Liver (tissue), 8 donors: ENCODE measurements at regions not wholly inside any gene's neighbourhood (a gene's known extent, or its start where the extent isn't known, plus 50 kb on each side); places are given as distances from the start of the nearest gene placed in this dataset.

ENCODE experiments used
- DNase-seq: peaks from one replicate; pipeline ENCODE4 v3.0.0-alpha.2; 2017; ENCODE audit warnings: low spot score
- H3K27ac ChIP-seq, 2 donors: one replicate each; pipeline ENCODE4 v1.7.0; 2013; ENCODE audit warnings: inconsistent platforms in 2 of 2, low read length in 2 of 2, control low read depth in 1 of 2, low read depth in 1 of 2, mild to moderate bottlenecking in 1 of 2
- H3K27me3 ChIP-seq, 4 donors: one replicate each; pipeline versions ENCODE4 v1.6.1 to v1.7.0; 2013; ENCODE audit warnings: low read length in 3 of 4, inconsistent platforms in 1 of 4, mild to moderate bottlenecking in 1 of 4, moderate library complexity in 1 of 4; ENCODE audit not compliant: control insufficient read depth in 4 of 4, insufficient read depth in 4 of 4
- H3K36me3 ChIP-seq, 4 donors: one replicate each; pipeline versions ENCODE4 v1.6.1 to v1.7.0; 2013; ENCODE audit warnings: low read length in 3 of 4, mild to moderate bottlenecking in 3 of 4, low read depth in 1 of 4, moderate library complexity in 1 of 4; ENCODE audit not compliant: control insufficient read depth in 4 of 4, insufficient read depth in 3 of 4
- H3K4me1 ChIP-seq, 4 donors: one replicate each; pipeline versions ENCODE4 v1.6.1 to v1.7.0; 2013; ENCODE audit warnings: low read length in 3 of 4, mild to moderate bottlenecking in 3 of 4, moderate library complexity in 1 of 4; ENCODE audit not compliant: control insufficient read depth in 4 of 4, insufficient read depth in 4 of 4
- H3K4me3 ChIP-seq, 3 donors: one replicate each; pipeline versions ENCODE4 v1.6.1 to v1.7.0; 2013; ENCODE audit warnings: low read length in 3 of 3, control low read depth in 1 of 3, low read depth in 1 of 3, mild to moderate bottlenecking in 1 of 3
- H3K9ac ChIP-seq, 2 donors: one replicate each; pipeline ENCODE4 v1.7.0; 2013; ENCODE audit warnings: low read length in 2 of 2, mild to moderate bottlenecking in 2 of 2, moderate library complexity in 2 of 2, control low read depth in 1 of 2, low read depth in 1 of 2
- H3K9me3 ChIP-seq, 4 donors: one replicate each; pipeline versions ENCODE4 v1.6.1 to v1.7.0; 2013; ENCODE audit warnings: low read length in 3 of 4; ENCODE audit not compliant: control insufficient read depth in 4 of 4
- EGR1 ChIP-seq, 2 donors: IDR thresholded peaks; 2 replicates each; pipeline ENCODE4 v1.6.1; 2016 to 2018; ENCODE audit warnings: antibody characterized with exemption in 2 of 2, low read depth in 2 of 2
- FOXA1 ChIP-seq: IDR thresholded peaks from 2 replicates; pipeline ENCODE4 v1.6.1; 2016; ENCODE audit warnings: antibody characterized with exemption
- FOXA2 ChIP-seq: IDR thresholded peaks from 2 replicates; pipeline ENCODE4 v1.6.1; 2016; ENCODE audit warnings: antibody characterized with exemption
- GABPA ChIP-seq, 2 donors: IDR thresholded peaks in 1 of 2; conservative IDR thresholded peaks in 1 of 2; 2 replicates each; pipeline ENCODE4 v1.6.1; 2016; ENCODE audit warnings: antibody characterized with exemption in 2 of 2, mild to moderate bottlenecking in 1 of 2, moderate library complexity in 1 of 2
- HNF4A ChIP-seq, 2 donors: conservative IDR thresholded peaks; 2 replicates each; pipeline ENCODE4 v1.6.1; 2016; ENCODE audit warnings: antibody characterized with exemption in 2 of 2, mild to moderate bottlenecking in 2 of 2
- HNF4G ChIP-seq: IDR thresholded peaks from 2 replicates; pipeline ENCODE4 v1.6.1; 2016; ENCODE audit warnings: antibody characterized with exemption
- JUND ChIP-seq, 2 donors: IDR thresholded peaks; 2 replicates each; pipeline ENCODE4 v1.6.1; 2016; ENCODE audit warnings: antibody characterized with exemption in 2 of 2
- NR2F2 ChIP-seq: IDR thresholded peaks from 2 replicates; pipeline ENCODE4 v1.6.1; 2016; ENCODE audit warnings: antibody characterized with exemption
- RAD21 ChIP-seq, 2 donors: IDR thresholded peaks; 2 replicates each; pipeline ENCODE4 v1.6.1; 2016; ENCODE audit warnings: antibody characterized with exemption in 2 of 2, mild to moderate bottlenecking in 2 of 2
- RXRA ChIP-seq, 2 donors: IDR thresholded peaks; 2 replicates each; pipeline ENCODE4 v1.6.1; 2017 to 2018; ENCODE audit warnings: antibody characterized with exemption in 2 of 2, mild to moderate bottlenecking in 1 of 2
- SP1 ChIP-seq: IDR thresholded peaks from 2 replicates; pipeline ENCODE4 v1.6.1; 2018; ENCODE audit warnings: antibody characterized with exemption, mild to moderate bottlenecking
- TAF1 ChIP-seq: conservative IDR thresholded peaks from 2 replicates; pipeline ENCODE4 v1.6.1; 2016; ENCODE audit warnings: antibody characterized with exemption, mild to moderate bottlenecking
- YY1 ChIP-seq: IDR thresholded peaks from 2 replicates; pipeline ENCODE4 v1.6.1; 2016; ENCODE audit warnings: antibody characterized with exemption, mild to moderate bottlenecking
- WGBS: extraction: QIAGEN DNeasy Blood & Tissue Kit; methylation state at CpG from one replicate; pipeline ENCODE4 v1.1.7; 2013; 5-methylcytosine and 5-hydroxymethylcytosine counted together
- TF ChIP-seq, protein P1 (sequence below): fragments of 150-350 bp; IDR thresholded peaks from 2 replicates; pipeline ENCODE4 v1.5.1; 2017; ENCODE audit warnings: improper control_type of control experiment, low read depth, low read length; ENCODE audit not compliant: missing input control
- TF ChIP-seq, protein P2 (sequence below): IDR thresholded peaks from 2 replicates; pipeline ENCODE4 v1.6.1; 2016; ENCODE audit warnings: antibody characterized with exemption
- TF ChIP-seq, protein P3 (sequence below): IDR thresholded peaks from 2 replicates; pipeline ENCODE4 v1.6.1; 2016; ENCODE audit warnings: antibody characterized with exemption
- TF ChIP-seq, protein P4 (sequence below): IDR thresholded peaks from 2 replicates; pipeline ENCODE4 v1.6.1; 2016; ENCODE audit warnings: antibody characterized with exemption, mild to moderate bottlenecking
- TF ChIP-seq, protein P5 (sequence below): IDR thresholded peaks from 2 replicates; pipeline ENCODE4 v1.6.1; 2016; ENCODE audit warnings: antibody characterized with exemption
- donor health status: healthy.
- donor health status: healthy.
- donor health status: healthy.
- donor health status: healthy.
- donor health status: healthy.

DNA sequence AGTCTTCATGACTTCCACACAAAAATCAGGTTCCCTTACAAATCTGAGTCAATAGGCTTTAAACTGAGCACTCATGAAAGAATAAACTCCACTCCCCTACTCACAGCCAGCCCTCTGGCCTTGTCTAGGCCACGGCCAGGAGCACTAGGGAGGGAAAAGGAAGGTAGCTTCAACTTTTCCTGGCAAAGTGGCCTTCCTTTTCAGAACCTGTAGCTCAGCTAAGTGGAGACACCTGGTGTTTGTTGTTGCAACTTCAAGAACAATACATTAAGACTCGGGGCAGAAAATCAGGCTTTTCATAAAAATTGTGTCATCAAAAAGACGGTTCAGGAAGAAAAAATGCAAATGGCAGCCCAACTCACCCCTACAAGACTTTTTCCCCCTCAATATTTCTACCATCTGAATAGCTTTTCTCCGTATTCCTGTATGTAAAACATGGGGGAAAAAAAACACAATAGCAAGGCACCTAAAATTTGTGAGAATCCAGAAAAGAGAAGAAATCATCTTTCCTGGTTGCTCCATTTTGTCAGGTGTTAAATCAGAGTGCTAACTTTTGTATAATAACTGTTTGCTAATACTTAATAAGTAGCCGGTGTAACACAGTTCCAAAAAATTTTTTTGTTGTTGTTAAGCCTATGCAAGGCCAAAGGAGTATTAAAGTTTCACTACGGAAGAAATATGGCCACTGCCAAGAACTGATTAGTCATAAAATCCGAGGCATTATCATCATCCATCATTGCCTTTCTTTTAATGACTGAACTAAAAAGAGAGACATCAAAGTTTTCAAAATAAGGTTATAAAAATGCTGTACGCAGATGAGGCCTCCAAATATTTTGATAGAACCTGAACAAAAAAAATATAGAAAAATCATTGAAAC is 66.2 kb upstream of the ARID5B start:
- 68% methylated on average over 8 of the region's 8 CpGs for WGBS
- peaks cover 0 to 5% (median 0%) of the 10 kb centered on the region in 4 donors for H3K4me1 ChIP-seq
- no peaks in the 10 kb centered on the region for H3K36me3 ChIP-seq
- H3K27me3 ChIP-seq: no peaks in the 10 kb centered on the region
- TF ChIP-seq, protein P1, sequence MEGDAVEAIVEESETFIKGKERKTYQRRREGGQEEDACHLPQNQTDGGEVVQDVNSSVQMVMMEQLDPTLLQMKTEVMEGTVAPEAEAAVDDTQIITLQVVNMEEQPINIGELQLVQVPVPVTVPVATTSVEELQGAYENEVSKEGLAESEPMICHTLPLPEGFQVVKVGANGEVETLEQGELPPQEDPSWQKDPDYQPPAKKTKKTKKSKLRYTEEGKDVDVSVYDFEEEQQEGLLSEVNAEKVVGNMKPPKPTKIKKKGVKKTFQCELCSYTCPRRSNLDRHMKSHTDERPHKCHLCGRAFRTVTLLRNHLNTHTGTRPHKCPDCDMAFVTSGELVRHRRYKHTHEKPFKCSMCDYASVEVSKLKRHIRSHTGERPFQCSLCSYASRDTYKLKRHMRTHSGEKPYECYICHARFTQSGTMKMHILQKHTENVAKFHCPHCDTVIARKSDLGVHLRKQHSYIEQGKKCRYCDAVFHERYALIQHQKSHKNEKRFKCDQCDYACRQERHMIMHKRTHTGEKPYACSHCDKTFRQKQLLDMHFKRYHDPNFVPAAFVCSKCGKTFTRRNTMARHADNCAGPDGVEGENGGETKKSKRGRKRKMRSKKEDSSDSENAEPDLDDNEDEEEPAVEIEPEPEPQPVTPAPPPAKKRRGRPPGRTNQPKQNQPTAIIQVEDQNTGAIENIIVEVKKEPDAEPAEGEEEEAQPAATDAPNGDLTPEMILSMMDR: peak; percentile 28
- TF ChIP-seq GABPA (IDR thresholded peaks at IDR 0.05 in 1 of 2, conservative IDR thresholded peaks at IDR 0.05 in 1 of 2): no peak
- TF ChIP-seq RAD21 (IDR thresholded peaks at IDR 0.05): peak; percentile 66 to 73
- peaks cover 0 to 3% (median 0%) of the 10 kb centered on the region in 4 donors for H3K9me3 ChIP-seq
- no peak overlapping the region for H3K9ac ChIP-seq
- H3K27ac ChIP-seq: peak overlapping the region in 1 of 2 donors; percentile 7
- DNase-seq: no peak
- no peak overlapping the region for H3K4me3 ChIP-seq

DNA sequence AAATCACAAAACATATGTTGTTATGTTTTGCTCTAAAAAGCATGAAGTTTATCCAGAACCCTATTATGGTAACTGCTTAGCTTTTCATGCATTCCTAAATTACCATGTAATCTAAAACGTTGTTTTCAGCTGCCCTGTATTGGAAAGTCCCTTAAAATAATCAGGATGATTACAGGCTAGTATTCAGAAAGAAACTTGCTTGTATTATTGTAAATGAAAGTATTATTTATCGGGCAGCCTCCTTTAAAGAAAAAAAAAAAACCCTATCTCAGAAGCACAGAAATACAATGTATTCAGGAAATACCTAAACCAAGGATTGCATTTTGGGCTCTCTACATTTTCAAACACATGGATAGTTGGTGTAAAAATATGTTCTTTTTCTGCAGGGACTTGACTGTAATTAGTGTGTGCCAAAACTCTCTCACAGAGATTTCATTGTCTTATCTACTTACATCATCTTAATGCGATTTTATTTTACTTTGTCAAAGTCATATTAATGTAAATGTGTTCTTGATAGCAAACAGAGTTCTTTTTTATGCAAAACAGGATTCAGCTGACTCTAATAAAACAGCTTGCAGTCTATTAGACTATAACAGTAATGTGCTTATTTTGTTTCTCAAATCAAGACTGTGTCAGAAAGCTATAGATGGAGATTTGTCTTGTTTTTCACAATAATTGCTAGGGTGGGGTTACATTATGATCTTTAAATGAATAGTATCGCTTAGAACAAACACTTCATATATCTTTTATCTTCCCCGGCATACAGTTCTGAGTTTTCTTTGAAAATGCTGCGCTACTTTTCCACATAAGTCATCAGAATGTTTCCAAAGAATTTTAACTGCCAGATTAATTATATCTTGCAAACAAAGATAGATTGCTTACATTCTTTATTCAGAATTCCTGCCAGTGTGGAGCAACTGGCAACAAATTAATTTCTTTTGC is 65.3 kb upstream of the ARID5B start:
- H3K9me3 ChIP-seq: peaks cover 0 to 2% (median 0%) of the 10 kb centered on the region in 4 donors
- H3K4me3 ChIP-seq: no peak overlapping the region
- DNase-seq: no peak
- peaks cover 0 to 5% (median 0%) of the 10 kb centered on the region in 4 donors for H3K4me1 ChIP-seq
- H3K27ac ChIP-seq: no peak overlapping the region
- no peak overlapping the region for H3K9ac ChIP-seq
- WGBS: 60% methylated on average over 6 of the region's 6 CpGs
- TF ChIP-seq JUND (IDR thresholded peaks at IDR 0.05) (no peak), RXRA (IDR thresholded peaks at IDR 0.05) (no peak), FOXA2 (no peak), TAF1 (no peak), HNF4A (conservative IDR thresholded peaks at IDR 0.05) (no peak), FOXA1 (no peak), RAD21 (IDR thresholded peaks at IDR 0.05) (no peak), NR2F2 (no peak), SP1 (no peak), GABPA (IDR thresholded peaks at IDR 0.05 in 1 of 2, conservative IDR thresholded peaks at IDR 0.05 in 1 of 2) (no peak), YY1 (no peak), EGR1 (IDR thresholded peaks at IDR 0.05; ENCODE audit: low read depth in 2 of 2) (no peak), HNF4G (no peak)
- TF ChIP-seq, protein P2, sequence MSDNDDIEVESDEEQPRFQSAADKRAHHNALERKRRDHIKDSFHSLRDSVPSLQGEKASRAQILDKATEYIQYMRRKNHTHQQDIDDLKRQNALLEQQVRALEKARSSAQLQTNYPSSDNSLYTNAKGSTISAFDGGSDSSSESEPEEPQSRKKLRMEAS: no peak
- TF ChIP-seq, protein P1: no peak
- TF ChIP-seq, protein P3, sequence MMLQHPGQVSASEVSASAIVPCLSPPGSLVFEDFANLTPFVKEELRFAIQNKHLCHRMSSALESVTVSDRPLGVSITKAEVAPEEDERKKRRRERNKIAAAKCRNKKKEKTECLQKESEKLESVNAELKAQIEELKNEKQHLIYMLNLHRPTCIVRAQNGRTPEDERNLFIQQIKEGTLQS: no peak
- TF ChIP-seq, protein P4, sequence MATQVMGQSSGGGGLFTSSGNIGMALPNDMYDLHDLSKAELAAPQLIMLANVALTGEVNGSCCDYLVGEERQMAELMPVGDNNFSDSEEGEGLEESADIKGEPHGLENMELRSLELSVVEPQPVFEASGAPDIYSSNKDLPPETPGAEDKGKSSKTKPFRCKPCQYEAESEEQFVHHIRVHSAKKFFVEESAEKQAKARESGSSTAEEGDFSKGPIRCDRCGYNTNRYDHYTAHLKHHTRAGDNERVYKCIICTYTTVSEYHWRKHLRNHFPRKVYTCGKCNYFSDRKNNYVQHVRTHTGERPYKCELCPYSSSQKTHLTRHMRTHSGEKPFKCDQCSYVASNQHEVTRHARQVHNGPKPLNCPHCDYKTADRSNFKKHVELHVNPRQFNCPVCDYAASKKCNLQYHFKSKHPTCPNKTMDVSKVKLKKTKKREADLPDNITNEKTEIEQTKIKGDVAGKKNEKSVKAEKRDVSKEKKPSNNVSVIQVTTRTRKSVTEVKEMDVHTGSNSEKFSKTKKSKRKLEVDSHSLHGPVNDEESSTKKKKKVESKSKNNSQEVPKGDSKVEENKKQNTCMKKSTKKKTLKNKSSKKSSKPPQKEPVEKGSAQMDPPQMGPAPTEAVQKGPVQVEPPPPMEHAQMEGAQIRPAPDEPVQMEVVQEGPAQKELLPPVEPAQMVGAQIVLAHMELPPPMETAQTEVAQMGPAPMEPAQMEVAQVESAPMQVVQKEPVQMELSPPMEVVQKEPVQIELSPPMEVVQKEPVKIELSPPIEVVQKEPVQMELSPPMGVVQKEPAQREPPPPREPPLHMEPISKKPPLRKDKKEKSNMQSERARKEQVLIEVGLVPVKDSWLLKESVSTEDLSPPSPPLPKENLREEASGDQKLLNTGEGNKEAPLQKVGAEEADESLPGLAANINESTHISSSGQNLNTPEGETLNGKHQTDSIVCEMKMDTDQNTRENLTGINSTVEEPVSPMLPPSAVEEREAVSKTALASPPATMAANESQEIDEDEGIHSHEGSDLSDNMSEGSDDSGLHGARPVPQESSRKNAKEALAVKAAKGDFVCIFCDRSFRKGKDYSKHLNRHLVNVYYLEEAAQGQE: no peak
- TF ChIP-seq, protein P5, sequence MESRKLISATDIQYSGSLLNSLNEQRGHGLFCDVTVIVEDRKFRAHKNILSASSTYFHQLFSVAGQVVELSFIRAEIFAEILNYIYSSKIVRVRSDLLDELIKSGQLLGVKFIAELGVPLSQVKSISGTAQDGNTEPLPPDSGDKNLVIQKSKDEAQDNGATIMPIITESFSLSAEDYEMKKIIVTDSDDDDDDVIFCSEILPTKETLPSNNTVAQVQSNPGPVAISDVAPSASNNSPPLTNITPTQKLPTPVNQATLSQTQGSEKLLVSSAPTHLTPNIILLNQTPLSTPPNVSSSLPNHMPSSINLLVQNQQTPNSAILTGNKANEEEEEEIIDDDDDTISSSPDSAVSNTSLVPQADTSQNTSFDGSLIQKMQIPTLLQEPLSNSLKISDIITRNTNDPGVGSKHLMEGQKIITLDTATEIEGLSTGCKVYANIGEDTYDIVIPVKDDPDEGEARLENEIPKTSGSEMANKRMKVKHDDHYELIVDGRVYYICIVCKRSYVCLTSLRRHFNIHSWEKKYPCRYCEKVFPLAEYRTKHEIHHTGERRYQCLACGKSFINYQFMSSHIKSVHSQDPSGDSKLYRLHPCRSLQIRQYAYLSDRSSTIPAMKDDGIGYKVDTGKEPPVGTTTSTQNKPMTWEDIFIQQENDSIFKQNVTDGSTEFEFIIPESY: no peak
- H3K27me3 ChIP-seq: no peaks in the 10 kb centered on the region
- no peaks in the 10 kb centered on the region for H3K36me3 ChIP-seq
